ENCODE measurements at regions not wholly inside any gene's neighbourhood (a gene's known extent, or its start where the extent isn't known, plus 50 kb on each side); places are given as distances from the start of the nearest gene placed in this dataset.
A peak's percentile ranks its signal among the peaks of the same experiment; 100 is the strongest.
"Not testable (repeated sequence)": the region's sequence is repeated elsewhere in the genome, so short reads cannot be mapped to it uniquely, and the experiment has no call there.

DNA sequence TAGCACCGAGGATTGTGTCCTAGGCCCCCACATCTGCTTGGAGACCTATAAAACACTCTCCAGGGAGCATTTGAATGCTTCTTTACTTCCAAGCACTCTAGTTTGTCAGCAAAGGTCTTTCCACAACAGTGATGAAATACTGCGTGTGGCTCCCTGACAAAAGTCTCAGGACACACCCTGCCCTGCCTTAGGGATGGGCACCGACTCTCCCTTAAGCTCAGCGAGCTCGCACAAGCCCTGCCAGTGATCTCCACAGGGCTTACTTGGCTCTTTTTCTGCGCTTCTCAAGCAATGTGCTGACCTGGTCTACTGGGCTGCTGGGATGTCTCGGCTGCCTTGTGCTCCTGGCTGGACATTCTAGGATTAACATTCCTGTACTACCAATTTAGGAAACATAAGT is 84.3 kb upstream of the MPP7 start:
- DNase-seq (ENCODE audit: low read depth in 4 of 4, low spot score in 2 of 4) = no peak

GRCh38 chr10:28391283-28391682 is 88.4 kb upstream of the MPP7 start:
- DNase-seq (ENCODE audit: low read depth in 4 of 4, low spot score in 2 of 4) = no peak

- peak in 3 of 4 donors; percentile 24 to 38 (median 37) for DNase-seq (ENCODE audit: low read depth in 4 of 4, low spot score in 2 of 4)
Measured at GRCh38 chr10:28393956-28394568, 91.2 kb upstream of the MPP7 start.

DNA sequence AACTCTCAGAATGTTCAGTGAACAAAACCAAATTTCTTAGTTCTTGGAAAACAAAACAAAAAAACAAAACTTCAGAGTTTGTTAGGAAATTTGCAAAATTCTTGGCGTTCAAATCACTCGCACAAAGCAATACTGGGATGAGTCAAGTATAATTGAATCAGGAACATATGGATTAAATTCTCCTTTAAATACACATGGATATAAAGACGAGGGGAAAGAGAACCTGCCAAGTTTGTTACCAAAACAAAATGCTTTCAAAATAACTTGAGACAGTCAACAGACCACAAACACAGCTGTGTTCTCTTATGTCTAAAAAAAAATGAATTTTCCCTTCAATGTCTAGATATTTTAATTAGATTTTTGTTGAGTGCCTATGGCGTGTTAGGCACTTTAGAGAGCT is 93.5 kb upstream of the MPP7 start:
- no peak for DNase-seq (ENCODE audit: low read depth in 4 of 4, low spot score in 2 of 4)

- DNase-seq (ENCODE audit: low read depth in 4 of 4, low spot score in 2 of 4) = no peak
Measured at GRCh38 chr10:28397229-28397628, 94.4 kb upstream of the MPP7 start.

GRCh38 chr10:28400176-28400575 is 97.3 kb upstream of the MPP7 start:
- no peak for DNase-seq (ENCODE audit: low read depth in 4 of 4, low spot score in 2 of 4)

- DNase-seq (ENCODE audit: low read depth in 4 of 4, low spot score in 2 of 4) = no peak
Measured at GRCh38 chr10:28400681-28401080, 97.8 kb upstream of the MPP7 start.

GRCh38 chr10:28402611-28403073 is 99.8 kb upstream of the MPP7 start:
- DNase-seq (ENCODE audit: low read depth in 4 of 4, low spot score in 2 of 4) = not testable (repeated sequence)

GRCh38 chr10:28403090-28403489 is 100.2 kb upstream of the MPP7 start:
- DNase-seq (ENCODE audit: low read depth in 4 of 4, low spot score in 2 of 4) = no peak

GRCh38 chr10:28408237-28408777 is 105.4 kb upstream of the MPP7 start:
- DNase-seq (ENCODE audit: low read depth in 4 of 4, low spot score in 2 of 4) = no peak

- DNase-seq (ENCODE audit: low read depth in 4 of 4, low spot score in 2 of 4) = no peak
Measured at GRCh38 chr10:28410420-28411135, 107.7 kb upstream of the MPP7 start.

- DNase-seq (ENCODE audit: low read depth in 4 of 4, low spot score in 2 of 4) = no peak
Measured at GRCh38 chr10:28411136-28411460, 108.2 kb upstream of the MPP7 start.

- DNase-seq (ENCODE audit: low read depth in 4 of 4, low spot score in 2 of 4) = no peak
Measured at GRCh38 chr10:28411648-28412047, 108.8 kb upstream of the MPP7 start.

DNA sequence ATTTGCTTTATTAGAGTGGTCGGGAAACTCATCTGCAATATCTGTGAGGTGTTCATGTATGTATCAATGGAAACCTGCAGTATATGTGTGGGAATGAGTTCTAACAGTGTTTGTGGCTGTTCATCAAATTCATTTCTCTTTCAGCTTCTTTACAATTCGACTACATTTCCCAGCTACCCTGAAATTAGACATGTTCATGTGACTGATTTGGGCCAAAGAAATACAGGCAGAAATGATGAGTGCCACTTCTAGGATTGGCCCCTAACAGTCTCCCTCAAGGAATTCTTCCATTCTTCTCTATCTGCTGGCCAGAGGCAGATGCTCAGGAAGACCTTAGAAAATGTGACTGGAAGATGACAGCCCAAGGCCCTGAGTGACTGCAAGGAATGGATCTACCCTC is 114.8 kb upstream of the WAC start:
- DNase-seq (ENCODE audit: low read depth in 4 of 4, low spot score in 2 of 4) = no peak

DNA sequence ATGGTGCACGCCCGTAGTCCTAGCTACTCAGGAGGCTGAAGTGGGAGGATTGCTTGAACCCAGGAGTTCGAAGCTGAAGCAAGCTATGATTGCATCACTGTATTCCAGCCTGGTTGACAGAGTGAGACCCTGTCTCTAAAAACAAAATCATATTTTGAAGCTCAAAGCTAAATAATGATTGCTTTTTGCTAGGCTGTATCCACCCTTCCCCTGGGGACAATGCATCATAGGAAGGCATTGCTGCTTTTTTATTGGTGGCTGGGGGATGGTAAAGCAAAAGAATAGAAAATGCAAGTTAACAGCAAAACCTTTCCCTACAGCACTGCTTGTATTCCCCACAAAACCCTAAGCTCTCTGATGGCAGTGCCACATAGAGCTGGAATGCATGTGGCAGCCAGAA is 107.5 kb upstream of the WAC start:
- no peak for DNase-seq (ENCODE audit: low read depth in 4 of 4, low spot score in 2 of 4)

- no peak for DNase-seq (ENCODE audit: low read depth in 4 of 4, low spot score in 2 of 4)
Measured at GRCh38 chr10:28426392-28427159, 106.3 kb upstream of the WAC start.

DNA sequence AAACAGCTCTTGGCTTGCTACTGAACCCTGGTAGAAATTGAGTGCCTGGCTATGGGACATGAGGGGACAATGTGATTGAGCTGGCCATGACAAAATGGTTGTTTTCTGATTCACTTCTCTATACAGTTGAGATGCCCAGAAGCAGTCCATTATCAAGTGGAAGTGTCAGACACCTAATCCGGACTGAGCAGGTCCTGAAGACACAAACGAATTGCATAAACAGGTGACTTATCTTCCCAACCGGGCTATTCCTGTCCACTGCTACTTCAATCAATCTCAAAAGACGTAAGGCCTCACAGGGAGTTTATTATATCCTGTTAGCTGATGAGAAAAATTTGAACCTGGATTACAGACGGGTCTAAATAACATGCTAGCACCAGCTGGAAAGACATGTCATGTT is 105.5 kb upstream of the WAC start:
- DNase-seq (ENCODE audit: low read depth in 4 of 4, low spot score in 2 of 4) = no peak

- DNase-seq (ENCODE audit: low read depth in 4 of 4, low spot score in 2 of 4) = no peak
Measured at GRCh38 chr10:28429045-28429444, 103.9 kb upstream of the WAC start.

DNA sequence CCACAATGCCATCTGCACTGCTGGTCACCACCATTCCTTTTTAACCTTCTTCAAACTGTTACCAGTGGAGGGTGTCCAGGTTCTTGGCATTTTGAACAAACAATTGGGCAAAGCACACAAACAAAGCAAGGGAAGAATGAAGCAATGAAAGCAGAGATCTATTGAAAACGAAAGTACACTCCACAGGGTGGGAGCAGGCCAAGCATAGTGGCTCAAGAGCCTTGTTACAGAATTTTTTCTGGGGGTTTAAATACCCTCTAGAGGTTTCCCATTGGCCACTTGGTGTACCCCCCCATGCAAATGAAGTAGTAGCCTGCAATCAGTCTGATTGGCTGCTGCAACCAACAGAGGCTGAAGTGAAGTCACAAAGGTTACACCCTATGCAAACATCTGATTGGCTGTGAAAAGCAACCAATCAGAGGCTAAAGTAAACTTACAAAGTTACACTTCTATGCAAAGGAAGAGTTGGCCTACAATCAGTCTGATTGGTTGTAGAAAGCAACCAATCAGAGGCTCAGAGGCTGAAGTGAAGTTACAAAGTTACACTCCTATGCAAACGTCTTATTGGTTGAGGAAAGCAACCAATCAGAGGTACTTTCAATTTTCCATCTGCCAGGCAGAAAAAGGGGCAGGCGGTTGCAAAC is 103.2 kb upstream of the WAC start:
- no peak for DNase-seq (ENCODE audit: low read depth in 4 of 4, low spot score in 2 of 4)

DNA sequence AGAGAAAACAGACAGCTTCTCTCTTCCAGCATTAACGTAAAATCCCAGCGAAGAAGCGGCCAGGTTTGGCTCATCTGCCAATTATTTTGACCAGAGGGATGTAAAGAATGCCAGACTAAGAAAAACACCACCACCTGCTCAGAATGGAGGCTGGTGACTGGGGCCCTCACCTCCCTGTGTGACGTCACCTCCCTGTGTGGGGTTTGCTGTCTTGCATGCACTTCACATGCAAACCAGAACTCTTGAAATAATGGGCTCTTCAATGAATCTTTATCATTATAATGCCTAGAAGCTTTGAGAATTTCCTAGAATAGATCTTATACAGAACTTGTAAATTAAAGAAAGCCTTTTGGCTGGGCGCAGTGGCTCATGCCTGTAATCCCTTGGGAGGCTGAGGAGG is 101.8 kb upstream of the WAC start:
- no peak for DNase-seq (ENCODE audit: low read depth in 4 of 4, low spot score in 2 of 4)

GRCh38 chr10:28432210-28432676 is 100.7 kb upstream of the WAC start:
- peak; percentile 24 to 55 (median 33) for DNase-seq (ENCODE audit: low read depth in 4 of 4, low spot score in 2 of 4)

Measured in left renal cortex interstitium (tissue), 4 donors.